NCI-H510A treated with DMSO at 0.1 percent for 48 hours (cell line): ENCODE measurements at regions not wholly inside any gene's neighbourhood (a gene's known extent, or its start where the extent isn't known, plus 50 kb on each side); places are given as distances from the start of the nearest gene placed in this dataset.
A peak's percentile ranks its signal among the peaks of the same experiment; 100 is the strongest.

Experiments used
- DNase-seq: peaks from one replicate; lab custom pipeline; 2025; lab: John Stamatoyannopoulos, UW

DNA sequence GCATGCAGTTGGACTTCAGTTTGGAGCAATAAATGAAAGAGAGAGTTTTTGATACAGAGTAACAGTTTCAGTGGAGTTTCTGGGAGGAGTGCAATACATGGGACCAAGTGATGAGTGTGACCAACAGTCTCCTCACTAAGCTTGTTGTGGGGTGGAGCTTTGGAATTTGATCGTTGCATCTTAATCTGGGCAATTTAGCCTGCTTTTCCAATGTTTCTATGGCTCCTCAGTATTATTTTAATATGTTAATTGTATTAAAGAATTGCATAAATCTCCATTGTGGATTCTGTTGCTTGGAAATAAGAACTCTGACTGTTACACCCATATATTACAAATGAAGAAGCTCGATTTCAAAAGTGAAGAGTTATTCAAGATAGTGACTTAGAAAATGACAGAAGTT, 446.6 kb upstream of the LRATD1 start:
- DNase-seq, result no peak

DNA sequence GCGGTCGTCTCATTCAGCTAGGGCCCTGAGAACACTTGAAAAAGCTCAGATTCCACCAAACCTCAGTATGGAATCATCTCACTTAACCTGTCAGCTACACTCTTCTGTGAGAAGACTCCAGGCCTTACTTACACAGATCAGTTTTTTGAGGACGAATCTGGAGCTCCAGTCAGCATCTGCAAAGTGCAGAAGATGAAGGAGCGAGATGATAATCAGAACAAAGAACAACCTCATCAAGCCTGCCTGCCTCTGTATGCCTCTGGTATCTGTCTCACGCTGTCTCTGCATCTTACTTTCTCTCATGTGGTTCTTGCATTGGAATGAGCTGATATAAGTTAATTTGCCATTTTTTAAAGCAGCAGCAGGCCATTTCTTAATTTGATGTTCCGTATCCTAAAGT, 444.1 kb upstream of the LRATD1 start:
- DNase-seq, result no peak

DNA sequence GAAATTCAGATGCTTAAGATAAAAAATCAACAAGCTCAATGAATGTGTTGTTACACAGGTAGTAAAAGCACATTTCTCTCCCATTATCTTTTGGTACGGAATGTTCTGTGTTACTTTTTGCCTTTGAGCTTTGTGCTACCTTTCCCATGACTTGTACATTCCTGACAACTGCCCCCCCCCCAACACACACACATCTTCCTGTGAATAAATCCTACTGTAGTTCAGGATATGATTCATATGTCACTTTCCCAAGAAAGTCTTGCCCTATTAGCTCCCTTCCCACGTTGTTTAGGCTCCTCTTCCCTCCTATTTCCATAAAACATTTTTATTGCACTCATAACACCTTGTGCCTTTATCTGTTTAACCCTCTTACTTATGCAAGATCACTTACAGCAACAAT, 442.6 kb upstream of the LRATD1 start:
- DNase-seq, result no peak

DNA sequence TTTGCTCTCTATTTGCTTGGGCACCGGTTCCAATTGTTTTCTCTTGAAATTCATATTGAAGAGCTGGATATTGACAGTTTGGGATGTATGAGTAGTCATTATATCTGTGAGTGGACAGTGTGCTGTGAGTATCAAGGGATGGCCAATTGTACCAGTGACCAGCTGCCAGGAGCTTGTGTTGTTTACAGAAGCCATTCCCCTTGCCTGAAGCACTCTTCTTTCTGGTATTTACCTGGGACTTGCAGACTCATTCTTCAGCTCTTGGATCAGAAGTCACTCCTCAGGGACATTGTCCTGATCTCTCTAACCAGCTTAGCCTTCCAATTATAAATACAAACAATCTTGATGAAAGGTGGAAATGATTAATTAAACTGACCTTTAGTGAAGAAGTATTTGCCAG, 438.3 kb upstream of the LRATD1 start:
- DNase-seq, result peak; percentile 76

DNA sequence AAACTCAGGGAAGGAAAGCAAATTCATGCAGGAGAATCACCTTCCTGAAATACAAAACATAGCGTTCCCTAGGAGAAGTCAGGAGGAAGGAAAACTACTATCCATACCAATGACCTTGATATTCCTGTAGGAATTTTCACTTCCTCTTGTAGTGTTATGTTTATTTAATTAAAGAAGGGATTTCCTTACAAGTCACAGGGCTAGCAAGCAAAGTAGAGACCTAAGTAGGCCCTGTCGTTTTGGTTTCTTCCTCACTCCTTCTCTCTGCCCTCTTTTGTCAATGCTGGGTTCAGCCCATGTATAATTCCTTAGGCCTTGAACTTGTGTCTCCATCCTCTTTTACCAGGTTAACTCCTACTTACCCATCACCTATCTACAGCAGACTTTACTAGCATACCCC, 435.2 kb upstream of the LRATD1 start:
- no peak for DNase-seq

DNA sequence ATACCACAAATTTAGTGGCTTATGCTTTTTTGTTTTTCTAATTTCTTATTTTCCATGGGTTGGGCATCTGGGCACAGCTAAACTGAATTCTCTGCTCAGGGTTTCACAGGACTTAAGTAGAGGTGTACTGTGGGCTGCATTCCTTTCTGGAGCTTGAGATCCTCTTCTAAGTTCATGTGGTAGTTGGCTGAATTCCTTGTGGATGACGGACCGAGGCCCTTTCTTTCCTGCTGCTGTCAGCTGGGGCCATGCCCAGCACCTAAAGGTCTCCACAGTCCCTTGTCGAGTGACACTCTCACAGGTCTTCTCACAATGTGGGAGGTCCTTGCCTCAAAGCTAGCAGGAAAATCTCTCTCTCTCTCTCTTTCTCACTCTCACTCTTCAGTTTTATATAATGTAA, 433.5 kb upstream of the LRATD1 start:
- DNase-seq, result no peak

DNA sequence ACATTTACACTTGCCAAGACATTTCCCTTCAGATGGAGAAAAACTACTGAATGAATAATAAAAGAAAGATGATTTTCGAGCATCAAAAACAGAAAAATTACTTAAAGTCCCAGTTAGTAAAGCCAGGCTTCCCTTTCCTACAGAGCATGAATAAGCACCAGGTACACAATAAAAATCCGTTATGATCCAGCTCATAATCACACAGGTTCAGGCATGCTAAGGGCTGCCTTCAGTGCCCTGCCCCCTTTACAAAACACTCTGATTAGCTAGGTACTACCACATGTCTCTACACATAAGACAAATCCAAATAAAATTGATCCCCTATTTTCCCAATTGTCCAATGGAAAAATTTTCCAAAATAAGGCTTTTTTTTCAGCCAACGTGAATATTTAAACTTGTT, 413.2 kb upstream of the LRATD1 start:
- DNase-seq, result no peak

DNA sequence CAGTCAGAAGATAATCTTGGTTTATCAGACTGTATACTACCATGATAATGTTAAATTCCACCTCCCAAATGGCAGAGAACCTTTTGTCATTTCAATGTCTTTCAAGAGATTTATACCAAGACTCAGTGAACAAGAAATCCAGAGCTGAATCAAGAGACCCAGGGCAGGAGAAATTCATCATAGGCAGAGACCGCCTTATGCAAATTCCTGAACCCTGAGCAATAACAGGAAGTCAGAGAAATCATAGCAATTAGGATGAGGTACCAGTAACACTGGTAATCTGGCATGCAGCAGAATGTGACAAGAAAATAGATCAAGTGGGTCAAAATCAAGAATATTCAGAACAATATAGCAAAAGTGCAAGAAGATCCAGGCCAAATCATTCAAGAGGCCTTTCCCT, 412.4 kb upstream of the LRATD1 start:
- no peak for DNase-seq

DNA sequence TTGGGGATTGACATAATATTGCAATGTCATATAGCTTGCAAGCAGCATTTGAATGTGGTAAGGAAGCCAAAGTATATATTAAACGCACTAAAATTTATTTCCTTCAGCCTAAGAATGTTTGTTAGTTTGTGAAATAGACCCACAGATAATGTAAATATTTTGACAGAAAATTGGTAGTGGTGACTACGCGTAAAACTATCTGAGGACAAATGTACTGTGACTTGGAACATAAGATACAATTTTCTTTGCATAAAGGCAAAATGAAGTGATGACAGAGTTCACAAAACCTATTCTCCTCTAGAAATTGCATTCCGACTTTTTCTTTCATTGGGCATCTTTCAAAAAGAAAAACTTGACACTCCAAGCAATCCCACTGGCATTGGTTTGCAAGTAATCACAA, 411.1 kb upstream of the LRATD1 start:
- no peak for DNase-seq

DNA sequence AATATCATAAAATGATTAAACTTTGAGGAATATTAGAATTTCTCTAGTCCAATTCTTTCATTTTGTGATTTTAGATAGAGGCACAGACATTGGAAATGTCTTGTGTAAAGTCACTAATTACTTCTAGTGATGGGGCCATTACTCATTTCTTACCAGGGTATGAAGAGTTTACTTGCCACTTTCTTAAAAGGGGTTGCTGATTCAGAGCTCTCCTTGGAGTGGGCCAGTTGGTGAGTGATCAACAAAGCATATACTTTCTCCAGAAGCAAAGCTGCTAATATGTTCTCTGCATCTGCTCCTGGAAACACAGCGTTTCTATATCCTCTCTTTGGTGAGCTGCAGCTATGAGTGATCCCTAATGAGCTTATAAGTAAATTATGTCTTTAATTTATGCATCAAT, 408.9 kb upstream of the LRATD1 start:
- DNase-seq, result no peak

DNA sequence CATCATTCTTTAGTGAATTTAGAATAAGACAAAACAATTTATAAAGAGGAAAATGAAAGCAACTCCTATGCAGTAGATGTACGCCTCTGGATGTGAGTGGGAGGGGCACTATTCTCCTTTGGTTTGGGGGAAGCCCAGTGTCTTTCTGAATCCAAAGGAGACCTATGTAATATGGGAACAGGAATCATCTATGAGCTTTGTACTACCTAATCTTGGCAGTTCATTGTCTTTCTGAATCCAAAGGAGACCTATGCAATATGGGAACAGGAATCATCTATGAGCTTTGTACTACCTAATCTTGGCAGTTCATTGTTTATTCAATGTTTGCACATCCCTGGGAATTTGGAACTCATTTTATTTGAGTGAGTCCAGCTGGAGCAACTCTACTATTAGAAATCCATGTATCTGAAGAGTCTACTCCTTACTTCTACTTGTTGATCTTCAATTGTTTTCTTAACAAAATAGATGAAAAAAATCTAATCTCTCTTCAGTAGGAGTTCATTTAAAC, 401.1 kb upstream of the LRATD1 start:
- DNase-seq, result no peak

DNA sequence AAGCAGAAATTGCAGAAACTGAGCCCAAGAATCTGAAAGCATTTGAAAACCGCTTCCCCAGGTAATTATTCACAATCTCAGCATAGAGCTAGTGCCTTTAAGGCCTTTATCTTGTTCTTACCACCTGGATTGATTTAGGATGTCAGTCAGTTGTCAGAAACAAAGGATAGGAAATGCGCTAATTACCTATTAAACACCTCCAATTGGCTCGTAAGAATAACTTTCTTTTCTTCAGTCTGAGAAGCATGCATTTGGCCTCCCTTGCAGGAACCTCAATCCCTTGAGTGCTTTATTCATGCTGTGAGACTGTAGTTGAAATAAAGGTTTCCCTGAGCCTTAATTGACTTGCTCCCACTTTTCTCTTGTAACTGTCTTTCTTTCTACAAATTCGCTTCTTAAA, 400.3 kb upstream of the LRATD1 start:
- no peak for DNase-seq

DNA sequence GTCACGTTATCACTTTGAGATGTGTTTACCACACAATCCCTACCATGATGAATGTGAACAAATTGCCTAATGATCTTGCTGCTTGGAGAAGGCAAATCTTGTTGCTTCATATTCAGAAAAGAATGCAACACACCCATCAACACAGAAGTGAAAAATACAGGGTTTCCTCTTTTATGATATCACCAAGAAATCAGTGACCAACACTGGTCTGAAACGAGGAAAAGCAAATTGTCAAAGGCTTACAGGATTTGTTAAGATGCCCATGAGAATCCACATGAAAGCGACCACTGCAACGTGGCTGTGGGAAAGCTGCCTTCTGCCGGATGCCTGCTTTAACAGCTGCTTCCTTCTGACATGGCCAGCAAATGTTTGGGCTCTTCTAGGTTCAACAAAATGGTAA, 397.6 kb upstream of the LRATD1 start:
- DNase-seq, result no peak

DNA sequence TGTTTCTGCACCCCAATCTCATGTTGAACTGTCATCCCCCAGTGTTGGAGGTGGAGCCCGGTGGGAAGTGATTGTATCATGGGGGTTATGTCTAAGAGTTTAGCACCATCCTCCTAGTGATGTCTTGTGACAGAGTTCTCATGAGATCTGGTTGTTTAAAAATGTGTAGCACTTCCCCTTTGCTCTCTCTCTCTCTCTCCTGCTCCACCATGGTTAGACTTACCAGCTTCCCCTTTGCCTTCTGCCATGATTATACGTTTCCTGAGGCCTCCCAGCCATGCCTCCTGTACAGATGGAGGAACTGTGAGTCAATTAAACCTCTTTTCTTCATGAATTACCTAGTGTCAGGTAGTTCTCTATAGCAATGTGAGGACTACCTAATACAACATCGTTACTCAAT, 396.9 kb upstream of the LRATD1 start:
- DNase-seq, result no peak

DNA sequence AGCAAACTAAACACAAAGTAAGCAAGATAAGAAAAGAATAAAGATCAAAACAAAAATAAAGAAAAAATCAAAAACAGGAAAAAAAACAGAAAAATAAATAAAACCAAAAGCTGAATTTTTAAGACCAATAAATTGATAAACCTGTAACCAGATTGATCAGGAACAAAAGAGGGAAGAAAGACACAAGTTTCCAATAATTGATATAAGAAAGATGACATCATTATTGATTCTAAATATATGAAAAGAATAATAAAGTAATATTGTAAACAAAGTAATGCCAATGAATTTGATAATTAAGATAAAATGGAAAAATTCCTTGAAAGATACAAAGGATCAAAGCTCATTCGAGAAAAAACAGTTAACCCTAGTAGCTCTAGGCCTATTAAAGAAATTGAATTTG, 394.6 kb upstream of the LRATD1 start:
- DNase-seq, result no peak

DNA sequence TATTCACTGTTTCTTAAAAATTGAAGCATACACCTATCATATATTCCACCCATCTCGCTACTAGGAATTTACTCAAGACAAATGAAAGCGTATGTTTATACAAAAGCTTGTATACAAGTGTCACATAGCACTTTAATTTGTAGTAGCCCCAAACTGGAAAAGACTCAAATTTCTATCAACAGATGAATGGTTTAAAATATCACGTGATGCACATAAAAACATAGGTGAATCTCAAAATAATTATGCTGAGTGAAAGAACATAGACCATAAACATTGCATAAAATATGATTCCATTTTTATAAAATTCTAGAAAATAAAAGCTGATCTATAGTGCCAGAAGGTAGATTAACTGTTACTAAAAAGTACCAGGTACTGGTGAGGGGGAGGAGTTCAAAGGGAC, 392.9 kb upstream of the LRATD1 start:
- DNase-seq, result no peak

DNA sequence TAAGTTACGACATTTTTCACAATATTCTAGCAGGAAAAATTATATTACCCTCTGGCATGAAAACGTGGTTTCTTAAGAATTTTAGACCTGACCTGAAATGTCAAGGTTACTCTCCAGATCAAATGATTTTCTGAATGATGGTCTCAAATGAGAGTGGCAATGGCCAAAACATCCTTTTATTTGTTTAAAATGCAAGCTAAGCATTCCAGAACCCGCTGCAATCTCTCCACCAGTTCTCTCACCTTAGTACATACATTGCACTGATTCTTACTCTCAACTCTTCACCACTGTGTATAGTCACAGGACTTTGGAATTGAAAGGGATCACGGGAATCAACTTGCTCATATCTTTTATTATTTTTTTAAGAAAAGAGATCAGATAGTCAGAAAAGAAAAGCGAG, 391.6 kb upstream of the LRATD1 start:
- DNase-seq, result no peak

DNA sequence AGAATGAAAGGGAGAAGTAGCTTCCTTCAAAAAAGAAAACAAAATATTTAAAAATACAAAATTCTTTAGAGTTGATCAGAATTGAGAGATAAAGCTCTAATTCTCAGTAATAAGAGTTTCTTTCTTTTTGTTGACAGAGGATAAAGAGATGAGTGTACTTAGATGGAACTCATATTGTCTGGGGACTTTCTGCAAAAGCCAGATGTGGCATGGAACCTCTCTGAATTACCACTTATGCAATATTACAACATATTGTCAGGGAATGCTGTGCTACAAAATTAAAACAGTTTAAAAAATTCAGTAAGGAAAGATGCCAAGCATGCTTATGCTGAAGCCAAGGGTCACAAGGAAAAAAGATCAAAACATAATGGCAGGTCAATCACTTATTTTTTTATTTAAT, 386.6 kb upstream of the LRATD1 start:
- DNase-seq, result no peak

DNA sequence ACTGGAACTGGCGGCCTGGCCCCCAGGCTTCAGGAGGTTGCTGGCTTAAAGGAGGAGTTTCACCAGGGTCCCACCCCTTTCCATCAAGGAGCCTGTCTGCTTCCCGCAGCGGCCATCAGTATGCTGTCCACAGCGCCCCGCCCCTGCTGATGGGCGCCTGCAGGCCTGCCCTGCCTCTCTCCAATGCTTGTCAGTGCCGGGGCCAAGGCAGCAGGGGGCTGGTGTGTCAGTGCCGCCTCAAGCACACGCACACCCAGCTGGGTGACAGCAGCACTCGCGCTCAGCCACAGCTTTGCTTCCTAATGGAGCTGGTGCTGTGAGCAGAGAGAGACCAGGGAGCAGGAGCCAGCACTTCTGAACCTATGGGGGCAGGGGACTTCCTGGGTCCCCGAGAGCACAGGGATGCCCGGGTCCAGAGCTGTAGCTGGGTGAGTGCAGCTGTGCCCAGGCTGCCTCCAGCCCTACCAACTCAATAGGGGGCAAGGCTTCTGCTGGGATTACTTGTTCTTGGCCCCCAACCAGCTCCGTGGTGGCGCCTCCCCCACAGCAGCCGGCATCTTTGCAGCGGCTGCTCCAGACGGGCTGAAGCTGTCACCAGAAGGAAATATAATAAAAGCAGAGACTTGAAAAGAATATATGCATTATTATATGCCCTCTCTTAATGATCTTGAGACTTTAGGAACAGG, 377.2 kb upstream of the LRATD1 start:
- DNase-seq, result no peak

DNA sequence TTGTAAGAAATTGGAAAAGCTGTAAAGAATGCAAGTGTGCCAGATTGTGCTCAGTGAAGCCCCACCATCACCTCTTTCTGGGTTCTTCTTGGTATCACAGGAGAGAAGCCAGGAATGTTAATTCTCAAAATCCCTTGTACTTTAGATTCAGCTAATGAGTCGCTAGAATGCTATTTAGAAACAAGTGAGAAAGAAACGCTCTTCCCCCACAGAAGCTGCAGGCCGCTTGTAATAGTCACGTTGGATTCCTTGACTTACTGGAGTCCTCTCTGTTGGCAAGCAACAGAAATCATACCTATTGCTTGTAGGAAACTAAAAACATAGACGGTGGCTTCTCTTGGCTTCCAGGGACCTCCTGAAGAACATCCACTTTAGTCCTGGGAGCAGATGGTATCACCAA, 375.6 kb upstream of the LRATD1 start:
- DNase-seq, result no peak

DNA sequence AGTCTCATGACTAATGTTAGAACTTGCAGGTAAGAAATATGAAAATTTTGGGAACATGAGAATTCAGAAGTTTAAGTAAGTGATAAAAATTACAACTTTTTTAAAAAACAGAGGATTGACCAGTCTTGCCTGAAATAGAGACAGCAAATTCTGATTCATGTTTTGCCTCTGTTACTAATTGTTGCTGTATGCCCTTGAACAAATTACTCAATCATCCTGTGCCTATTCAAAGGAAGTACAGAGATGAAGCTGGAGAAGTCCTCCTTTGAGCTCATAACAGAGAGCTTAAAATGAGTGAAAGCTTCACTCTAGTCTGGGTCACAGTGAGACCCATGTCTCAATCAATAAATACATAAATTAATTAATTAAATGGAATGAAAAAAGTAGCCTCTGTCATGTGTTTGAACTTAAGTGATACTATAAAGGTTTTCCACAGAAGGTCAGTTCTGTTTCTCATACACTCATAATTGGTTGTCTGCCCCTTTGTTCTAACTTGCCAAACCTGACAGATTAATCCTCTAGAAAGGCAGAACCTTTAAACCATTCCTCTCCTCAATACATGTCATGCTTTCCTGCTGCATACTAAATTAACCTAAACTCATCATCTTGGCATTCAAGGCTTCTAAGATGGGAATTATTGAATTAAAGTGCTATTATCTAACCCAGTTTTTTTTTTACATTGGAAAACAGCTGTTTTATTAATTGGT, 374.6 kb upstream of the LRATD1 start:
- DNase-seq, result no peak

DNA sequence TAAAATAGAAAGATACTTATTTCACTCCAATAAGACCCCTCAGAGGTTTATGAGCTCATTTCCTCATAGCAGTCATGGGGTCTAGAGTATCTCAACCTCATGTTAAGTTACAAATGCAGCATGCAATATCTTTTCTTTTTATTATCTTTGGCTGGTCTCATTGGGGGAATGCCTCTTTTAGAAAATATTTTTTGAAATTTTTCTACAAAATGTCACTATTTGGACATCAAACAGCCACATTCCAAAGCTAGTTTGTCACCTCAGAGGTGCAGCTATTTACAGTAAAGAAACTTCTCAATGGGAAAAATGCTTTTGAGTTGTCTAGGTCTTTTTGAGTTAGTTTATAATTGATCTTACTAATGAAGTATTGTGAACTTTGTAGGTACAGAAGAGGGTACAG, 370.7 kb upstream of the LRATD1 start:
- no peak for DNase-seq

DNA sequence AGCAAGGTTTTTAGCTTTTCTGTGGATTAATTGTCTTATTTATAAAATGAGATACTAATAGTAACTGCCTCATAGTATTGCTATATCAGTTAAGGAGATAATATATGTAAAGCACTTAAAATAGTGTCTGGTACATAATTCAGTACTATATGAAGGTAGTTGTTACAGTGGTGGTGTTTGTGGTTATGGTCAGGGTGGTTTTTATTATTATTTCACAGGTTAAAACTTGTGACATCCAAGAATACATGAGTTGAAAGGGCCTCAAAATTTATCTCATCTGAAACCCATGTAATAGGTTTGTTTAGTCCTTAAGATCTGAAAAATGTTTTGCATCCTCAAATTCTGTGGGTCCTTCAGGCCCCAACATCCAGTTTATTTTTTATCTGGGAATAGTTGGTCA, 369.5 kb upstream of the LRATD1 start:
- no peak for DNase-seq

DNA sequence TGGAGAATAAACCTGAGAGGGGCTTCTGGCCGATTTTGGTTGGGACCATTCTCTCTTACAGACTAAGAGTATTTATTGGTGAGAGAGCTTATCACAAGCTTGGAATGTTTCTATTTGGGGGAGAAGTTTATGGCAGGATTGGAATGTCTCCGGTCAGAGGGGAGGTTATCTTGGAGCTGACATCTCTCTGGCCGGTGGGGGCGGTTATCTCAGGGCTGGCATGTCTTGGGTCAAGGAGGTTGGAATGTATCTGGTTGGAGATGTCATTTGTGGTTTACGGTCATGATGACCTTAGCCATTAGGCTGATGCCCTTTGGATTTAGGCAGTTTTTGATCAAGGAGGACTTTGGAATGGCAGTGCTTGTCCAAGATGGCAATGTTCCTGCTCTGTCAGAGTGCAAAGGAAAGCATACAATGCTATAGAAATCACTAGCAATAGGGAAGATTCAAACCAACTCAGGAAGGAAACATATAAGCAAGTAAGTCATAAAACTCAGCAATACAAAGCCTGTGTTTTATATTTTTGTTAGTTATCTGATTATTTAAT, 362.4 kb upstream of the LRATD1 start:
- no peak for DNase-seq
